Vagina (tissue), 2 donors: ENCODE measurements at regions not wholly inside any gene's neighbourhood (a gene's known extent, or its start where the extent isn't known, plus 50 kb on each side); places are given as distances from the start of the nearest gene placed in this dataset.

Experiments used
- POLR2A ChIP-seq, 2 donors: fragments of 450-650 bp; IDR thresholded peaks; one replicate each; pipeline ENCODE4 v1.6.1; 2017; ENCODE audit warnings: antibody characterized with exemption in 2 of 2, mild to moderate bottlenecking in 2 of 2, moderate library complexity in 2 of 2
- POLR2AphosphoS5 ChIP-seq, 2 donors: sonication (generic); formaldehyde crosslinking; IDR thresholded peaks; one replicate each; pipeline ENCODE4 v1.9.0; 2017; ENCODE audit warnings: antibody characterized with exemption in 2 of 2, mild to moderate bottlenecking in 2 of 2, low read depth in 1 of 2; ENCODE audit not compliant: insufficient read depth in 1 of 2
- TF ChIP-seq, protein P1 (sequence below), 3 experiments: fragments of 450-650 bp in 2 of 3; fragments of 200-600 bp in 1 of 3; sonication (generic) in 1 of 3; IDR thresholded peaks; one replicate each; pipeline ENCODE4 v1.5.1; 2017 to 2019; ENCODE audit warnings: antibody characterized with exemption in 3 of 3, mild to moderate bottlenecking in 2 of 3, moderate library complexity in 2 of 3

DNA sequence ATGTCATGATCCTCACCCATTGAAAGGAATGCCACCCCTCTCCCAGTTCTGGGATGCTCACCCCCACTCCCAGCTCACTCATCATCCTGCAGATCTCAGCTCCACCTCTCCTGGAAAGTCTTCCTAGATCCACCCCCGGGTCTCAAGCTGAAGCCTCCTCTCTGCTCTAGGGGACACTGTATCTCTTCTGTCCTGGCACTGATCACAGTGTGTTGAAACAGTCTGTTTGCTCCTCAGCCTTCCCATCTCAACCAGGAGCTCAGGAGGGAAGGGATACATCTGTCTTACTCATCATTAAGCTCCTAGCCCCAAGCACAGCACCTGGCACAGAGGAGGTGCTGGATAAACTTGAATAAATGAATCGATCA lies 80.1 kb downstream of the MRPL14 start:
- TF ChIP-seq, protein P1, sequence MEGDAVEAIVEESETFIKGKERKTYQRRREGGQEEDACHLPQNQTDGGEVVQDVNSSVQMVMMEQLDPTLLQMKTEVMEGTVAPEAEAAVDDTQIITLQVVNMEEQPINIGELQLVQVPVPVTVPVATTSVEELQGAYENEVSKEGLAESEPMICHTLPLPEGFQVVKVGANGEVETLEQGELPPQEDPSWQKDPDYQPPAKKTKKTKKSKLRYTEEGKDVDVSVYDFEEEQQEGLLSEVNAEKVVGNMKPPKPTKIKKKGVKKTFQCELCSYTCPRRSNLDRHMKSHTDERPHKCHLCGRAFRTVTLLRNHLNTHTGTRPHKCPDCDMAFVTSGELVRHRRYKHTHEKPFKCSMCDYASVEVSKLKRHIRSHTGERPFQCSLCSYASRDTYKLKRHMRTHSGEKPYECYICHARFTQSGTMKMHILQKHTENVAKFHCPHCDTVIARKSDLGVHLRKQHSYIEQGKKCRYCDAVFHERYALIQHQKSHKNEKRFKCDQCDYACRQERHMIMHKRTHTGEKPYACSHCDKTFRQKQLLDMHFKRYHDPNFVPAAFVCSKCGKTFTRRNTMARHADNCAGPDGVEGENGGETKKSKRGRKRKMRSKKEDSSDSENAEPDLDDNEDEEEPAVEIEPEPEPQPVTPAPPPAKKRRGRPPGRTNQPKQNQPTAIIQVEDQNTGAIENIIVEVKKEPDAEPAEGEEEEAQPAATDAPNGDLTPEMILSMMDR (IDR thresholded peaks at IDR 0.05), result no peak
- no peak for TF ChIP-seq POLR2A (IDR thresholded peaks at IDR 0.05)
- no peak for TF ChIP-seq POLR2AphosphoS5 (IDR thresholded peaks at IDR 0.05; ENCODE audit: insufficient read depth in 1 of 2, low read depth in 1 of 2)
